ENCODE measurements at regions not wholly inside any gene's neighbourhood (a gene's known extent, or its start where the extent isn't known, plus 50 kb on each side); places are given as distances from the start of the nearest gene placed in this dataset.

DNA sequence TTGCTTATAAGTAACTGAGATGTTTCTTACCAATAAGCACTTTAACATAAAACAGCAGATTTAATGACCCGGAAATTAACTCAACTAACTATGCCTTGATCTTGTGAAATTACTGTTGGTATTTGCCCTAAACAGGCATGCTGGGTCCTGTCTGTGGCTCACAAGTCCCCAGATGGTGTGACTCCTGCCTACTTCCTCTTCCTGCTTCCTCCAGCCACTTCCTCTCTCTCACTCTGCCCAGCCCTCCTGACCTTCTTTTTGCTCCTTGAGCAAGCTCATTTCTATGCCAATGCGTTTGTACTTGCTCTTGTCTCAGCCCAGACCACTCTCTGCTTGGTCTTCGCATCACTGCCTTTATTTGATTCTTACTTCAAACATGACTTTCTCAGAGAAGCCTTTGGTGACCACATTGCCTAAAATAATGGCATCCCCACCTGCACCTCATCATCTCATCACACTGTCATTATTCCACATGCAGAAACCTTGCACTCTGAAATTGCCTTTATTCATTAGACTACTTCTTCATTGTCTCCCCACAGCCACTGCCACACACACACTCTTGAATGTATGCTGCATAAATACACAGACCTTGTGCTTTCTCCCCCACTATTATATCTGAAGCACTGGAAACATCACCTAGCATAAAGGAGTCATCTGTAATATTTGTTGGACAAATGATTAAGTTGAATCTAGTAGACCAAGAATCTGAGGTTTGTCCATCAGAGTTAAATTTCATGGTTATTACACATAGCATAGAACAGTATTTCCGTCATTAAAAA is 256.3 kb upstream of the SEMA6D start:
- TF ChIP-seq CTCF (IDR thresholded peaks at IDR 0.05; ENCODE audit: insufficient read depth, low read length, poor library complexity, severe bottlenecking) (no peak), EZH2phosphoT487 (conservative IDR thresholded peaks at IDR 0.05; ENCODE audit: low read length) (no peak)

Data from SU-DHL-6 (cell line).